NT2/D1 (cell line): ENCODE measurements at regions not wholly inside any gene's neighbourhood (a gene's known extent, or its start where the extent isn't known, plus 50 kb on each side); places are given as distances from the start of the nearest gene placed in this dataset.

Experiments
- SUZ12 ChIP-seq: IDR thresholded peaks from 2 replicates; pipeline ENCODE4 v1.6.1; 2011; ENCODE audit not compliant: insufficient read length, insufficient read depth; ENCODE audit errors: extremely low read depth
- YY1 ChIP-seq: IDR thresholded peaks from 2 replicates; pipeline ENCODE4 v1.6.1; 2011; ENCODE audit not compliant: insufficient read length, insufficient read depth

DNA sequence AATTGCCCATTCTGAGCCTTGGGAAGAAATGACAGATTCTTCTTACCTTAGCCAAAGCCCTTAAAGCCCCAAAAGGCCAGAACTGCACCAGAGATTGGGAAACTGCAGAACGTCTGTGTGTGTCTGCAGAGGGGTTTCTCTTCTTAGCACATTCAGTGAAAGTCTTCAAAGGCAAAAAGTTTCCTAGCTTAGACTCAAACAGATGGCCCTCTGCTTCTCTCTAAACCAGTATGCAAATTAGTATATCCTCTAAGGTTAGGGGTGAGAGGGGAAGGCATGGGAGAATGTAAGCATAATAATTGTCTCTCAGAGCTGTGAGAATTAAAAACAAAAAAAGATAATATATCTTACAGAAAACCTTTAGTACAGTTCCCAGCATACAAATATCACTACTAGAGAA lies 334.0 kb upstream of the MCTP2 start:
- TF ChIP-seq YY1 = no peak
- no peak for TF ChIP-seq SUZ12
